ENCODE measurements at regions not wholly inside any gene's neighbourhood (a gene's known extent, or its start where the extent isn't known, plus 50 kb on each side); places are given as distances from the start of the nearest gene placed in this dataset.

- H3K4me3 ChIP-seq: no peak overlapping the region
- intact Hi-C loops (cut with DNase I; ENCODE audit: low total_unique reads): no loop called here
- no peaks in the 10 kb centered on the region for H3K4me1 ChIP-seq
- no peak overlapping the region for H3K27ac ChIP-seq
- no peak for DNase-seq
- H3K9me3 ChIP-seq: no peaks in the 10 kb centered on the region
- H3K27me3 ChIP-seq: no peaks in the 10 kb centered on the region
- TF ChIP-seq CTCF (IDR thresholded peaks at IDR 0.05): no peak
- H3K36me3 ChIP-seq: no peaks in the 10 kb centered on the region
Measured at GRCh38 chr4:72677265-72677664, 108.2 kb upstream of the ADAMTS3 start.

GRCh38 chr4:72671980-72672379 lies 103.0 kb upstream of the ADAMTS3 start:
- Histone ChIP-seq H3K4me3 (no peak overlapping the region), H3K4me1 (no peaks in the 10 kb centered on the region), H3K27ac (no peak overlapping the region), H3K36me3 (no peaks in the 10 kb centered on the region), H3K9me3 (no peaks in the 10 kb centered on the region), H3K27me3 (no peaks in the 10 kb centered on the region)
- intact Hi-C loops (cut with DNase I; ENCODE audit: low total_unique reads): no loop called here
- DNase-seq: no peak
- TF ChIP-seq CTCF (IDR thresholded peaks at IDR 0.05): no peak

GRCh38 chr4:72670521-72670920 lies 101.5 kb upstream of the ADAMTS3 start:
- TF ChIP-seq CTCF (IDR thresholded peaks at IDR 0.05): no peak
- Histone ChIP-seq H3K27me3 (no peaks in the 10 kb centered on the region), H3K36me3 (no peaks in the 10 kb centered on the region), H3K9me3 (no peaks in the 10 kb centered on the region), H3K27ac (no peak overlapping the region), H3K4me1 (no peaks in the 10 kb centered on the region), H3K4me3 (no peak overlapping the region)
- intact Hi-C loops (cut with DNase I; ENCODE audit: low total_unique reads): no loop called here
- DNase-seq: no peak

GRCh38 chr4:72666910-72667309 lies 97.9 kb upstream of the ADAMTS3 start:
- no peaks in the 10 kb centered on the region for H3K9me3 ChIP-seq
- no peak for TF ChIP-seq CTCF (IDR thresholded peaks at IDR 0.05)
- intact Hi-C loops (cut with DNase I; ENCODE audit: low total_unique reads): no loop called here
- no peaks in the 10 kb centered on the region for H3K36me3 ChIP-seq
- H3K4me3 ChIP-seq: no peak overlapping the region
- H3K27ac ChIP-seq: no peak overlapping the region
- H3K27me3 ChIP-seq: no peaks in the 10 kb centered on the region
- no peak for DNase-seq
- no peaks in the 10 kb centered on the region for H3K4me1 ChIP-seq

DNA sequence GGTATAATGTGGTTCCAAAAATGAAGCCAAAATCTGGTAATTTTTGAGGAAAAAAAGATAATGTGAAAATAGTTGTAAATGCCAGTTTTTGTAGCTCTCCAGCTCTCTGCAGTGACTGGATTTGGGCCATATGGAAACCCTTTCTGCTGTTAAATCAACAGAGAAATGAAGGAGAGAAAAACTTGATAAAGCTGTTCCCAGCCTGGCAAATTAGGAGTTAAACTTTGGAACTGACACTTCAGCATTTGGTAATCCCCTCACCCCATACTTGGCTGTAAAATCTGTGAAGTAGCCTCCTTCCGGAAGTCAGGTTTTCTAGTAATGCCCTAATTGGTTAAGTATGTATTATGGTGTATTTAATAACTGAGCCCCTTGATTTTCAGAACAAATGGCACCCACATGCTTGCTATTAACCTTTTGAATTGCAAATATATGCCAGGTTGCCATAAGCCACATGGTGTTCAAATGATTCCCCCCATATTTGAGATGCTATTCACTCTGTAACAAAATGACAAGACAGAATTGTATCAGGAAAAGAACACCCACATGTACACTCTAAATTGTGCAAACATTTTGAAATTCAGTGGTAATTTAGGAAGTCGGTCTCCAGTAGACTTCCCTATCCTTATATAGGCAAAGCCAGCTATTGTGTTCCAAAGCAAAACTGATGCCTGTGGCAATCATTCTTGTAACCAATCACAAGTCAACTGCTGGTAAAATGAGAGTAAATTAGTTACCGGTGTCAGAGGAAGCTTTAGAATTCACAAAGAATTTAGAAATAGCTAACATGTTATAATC lies 96.3 kb upstream of the ADAMTS3 start:
- intact Hi-C loops (cut with DNase I; ENCODE audit: low total_unique reads): no loop called here
- no peak overlapping the region for H3K27ac ChIP-seq
- H3K9me3 ChIP-seq: no peaks in the 10 kb centered on the region
- no peak for TF ChIP-seq CTCF (IDR thresholded peaks at IDR 0.05)
- H3K4me1 ChIP-seq: no peaks in the 10 kb centered on the region
- no peaks in the 10 kb centered on the region for H3K27me3 ChIP-seq
- no peak for DNase-seq
- no peaks in the 10 kb centered on the region for H3K36me3 ChIP-seq
- H3K4me3 ChIP-seq: no peak overlapping the region
